ENCODE measurements at regions not wholly inside any gene's neighbourhood (a gene's known extent, or its start where the extent isn't known, plus 50 kb on each side); places are given as distances from the start of the nearest gene placed in this dataset.

DNA sequence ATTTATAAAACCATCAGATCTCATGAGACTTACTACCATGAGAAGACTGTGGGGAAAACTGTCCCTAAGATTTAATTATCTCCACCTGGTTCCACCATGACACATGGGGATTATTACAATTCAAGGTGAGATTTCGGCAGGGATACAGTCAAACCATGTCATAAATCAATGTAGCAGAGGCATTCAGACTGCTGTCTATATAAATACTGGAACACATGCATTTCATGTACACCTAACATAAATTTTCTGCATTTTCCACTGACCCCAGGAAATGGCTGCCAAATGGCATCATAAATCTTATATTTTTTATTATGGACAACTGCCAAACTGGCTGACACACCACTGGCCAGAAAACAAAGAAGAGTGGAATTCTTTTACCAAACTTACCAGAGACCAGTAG, 755.1 kb upstream of the EPHA6 start:
- no peak for TF ChIP-seq POLR2AphosphoS5 (IDR thresholded peaks at IDR 0.05; ENCODE audit: low read depth, low read length)
- TF ChIP-seq, protein P1, sequence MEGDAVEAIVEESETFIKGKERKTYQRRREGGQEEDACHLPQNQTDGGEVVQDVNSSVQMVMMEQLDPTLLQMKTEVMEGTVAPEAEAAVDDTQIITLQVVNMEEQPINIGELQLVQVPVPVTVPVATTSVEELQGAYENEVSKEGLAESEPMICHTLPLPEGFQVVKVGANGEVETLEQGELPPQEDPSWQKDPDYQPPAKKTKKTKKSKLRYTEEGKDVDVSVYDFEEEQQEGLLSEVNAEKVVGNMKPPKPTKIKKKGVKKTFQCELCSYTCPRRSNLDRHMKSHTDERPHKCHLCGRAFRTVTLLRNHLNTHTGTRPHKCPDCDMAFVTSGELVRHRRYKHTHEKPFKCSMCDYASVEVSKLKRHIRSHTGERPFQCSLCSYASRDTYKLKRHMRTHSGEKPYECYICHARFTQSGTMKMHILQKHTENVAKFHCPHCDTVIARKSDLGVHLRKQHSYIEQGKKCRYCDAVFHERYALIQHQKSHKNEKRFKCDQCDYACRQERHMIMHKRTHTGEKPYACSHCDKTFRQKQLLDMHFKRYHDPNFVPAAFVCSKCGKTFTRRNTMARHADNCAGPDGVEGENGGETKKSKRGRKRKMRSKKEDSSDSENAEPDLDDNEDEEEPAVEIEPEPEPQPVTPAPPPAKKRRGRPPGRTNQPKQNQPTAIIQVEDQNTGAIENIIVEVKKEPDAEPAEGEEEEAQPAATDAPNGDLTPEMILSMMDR (IDR thresholded peaks at IDR 0.05 in 2 of 3, conservative IDR thresholded peaks at IDR 0.05 in 1 of 3; ENCODE audit: borderline replicate concordance in 1 of 3, insufficient read depth in 1 of 3, low read depth in 2 of 3, low read length in 2 of 3): no peak
- TF ChIP-seq ZFX (IDR thresholded peaks at IDR 0.05): no peak
- no peak for TF ChIP-seq EZH2 (IDR thresholded peaks at IDR 0.05)
- TF ChIP-seq JUND (IDR thresholded peaks at IDR 0.05): no peak
- TF ChIP-seq, protein P2, sequence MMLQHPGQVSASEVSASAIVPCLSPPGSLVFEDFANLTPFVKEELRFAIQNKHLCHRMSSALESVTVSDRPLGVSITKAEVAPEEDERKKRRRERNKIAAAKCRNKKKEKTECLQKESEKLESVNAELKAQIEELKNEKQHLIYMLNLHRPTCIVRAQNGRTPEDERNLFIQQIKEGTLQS (IDR thresholded peaks at IDR 0.05): no peak
- no peak for TF ChIP-seq CEBPB (IDR thresholded peaks at IDR 0.05; ENCODE audit: low read depth)
